ENCODE measurements at regions not wholly inside any gene's neighbourhood (a gene's known extent, or its start where the extent isn't known, plus 50 kb on each side); places are given as distances from the start of the nearest gene placed in this dataset.
"Not testable (repeated sequence)": the region's sequence is repeated elsewhere in the genome, so short reads cannot be mapped to it uniquely, and the experiment has no call there.

GRCh38 chr5:142400415-142400814, 75.6 kb upstream of the SPRY4 start:
- Histone ChIP-seq H3K4me2 (ENCODE audit: low read length) (no peak overlapping the region), H3K79me2 (ENCODE audit: low read length) (no peaks in the 10 kb centered on the region), H3K27ac (ENCODE audit: low read length) (no peak overlapping the region), H3K4me3 (ENCODE audit: low read length) (no peak overlapping the region), H3K36me3 (ENCODE audit: low read depth, low read length) (no peaks in the 10 kb centered on the region), H3F3A (ENCODE audit: low read length, unreplicated experiment) (no peaks in the 10 kb centered on the region), H3K9me3 (ENCODE audit: low read length) (no peaks in the 10 kb centered on the region), H4K20me1 (ENCODE audit: low read length) (no peaks in the 10 kb centered on the region), H3K9me2 (replicated peaks; ENCODE audit: low read length) (no peaks in the 10 kb centered on the region), H3K9ac (ENCODE audit: low read length) (no peak overlapping the region), H2AFZ (ENCODE audit: low read length) (no peak overlapping the region), H3K27me3 (ENCODE audit: low read length) (no peaks in the 10 kb centered on the region), H3K4me1 (ENCODE audit: insufficient read depth, low read length) (peaks cover 6% of the 10 kb centered on the region)
- intact Hi-C loops (cut with micrococcal nuclease) = no loop called here
- DNase-seq = no peak
- POLR2A ChIA-PET (ENCODE audit: unreplicated experiment) = no interaction called here
- BruUV-seq (replicated peaks) = no TSS peak
- TF ChIP-seq CTCF (conservative IDR thresholded peaks at IDR 0.05; ENCODE audit: low read depth, low read length) (no peak), EZH2 (IDR thresholded peaks at IDR 0.05; ENCODE audit: low read length, unreplicated experiment) (no peak), EZH2phosphoT487 (IDR thresholded peaks at IDR 0.05; ENCODE audit: borderline replicate concordance, low read length) (no peak)
- ATAC-seq = no peak
- CTCF ChIA-PET = interaction anchor here (1.4 kb wide), 1 partner anchor 148 kb away, joined by 5 read pairs; no protein-coding TSS in a partner anchor

GRCh38 chr5:142399891-142400290, 75.1 kb upstream of the SPRY4 start:
- Histone ChIP-seq H2AFZ (ENCODE audit: low read length) (no peak overlapping the region), H3K27ac (ENCODE audit: low read length) (no peak overlapping the region), H3K79me2 (ENCODE audit: low read length) (no peaks in the 10 kb centered on the region), H3K4me2 (ENCODE audit: low read length) (no peak overlapping the region), H3F3A (ENCODE audit: low read length, unreplicated experiment) (no peaks in the 10 kb centered on the region), H3K36me3 (ENCODE audit: low read depth, low read length) (no peaks in the 10 kb centered on the region), H3K9me3 (ENCODE audit: low read length) (no peaks in the 10 kb centered on the region), H3K4me3 (ENCODE audit: low read length) (no peak overlapping the region), H3K27me3 (ENCODE audit: low read length) (no peaks in the 10 kb centered on the region), H3K4me1 (ENCODE audit: insufficient read depth, low read length) (peaks cover 6% of the 10 kb centered on the region), H4K20me1 (ENCODE audit: low read length) (no peaks in the 10 kb centered on the region), H3K9me2 (replicated peaks; ENCODE audit: low read length) (no peaks in the 10 kb centered on the region), H3K9ac (ENCODE audit: low read length) (no peak overlapping the region)
- BruUV-seq (replicated peaks) = no TSS peak
- TF ChIP-seq CTCF (conservative IDR thresholded peaks at IDR 0.05; ENCODE audit: low read depth, low read length) = no peak
- TF ChIP-seq EZH2phosphoT487 (IDR thresholded peaks at IDR 0.05; ENCODE audit: borderline replicate concordance, low read length) = no peak
- no peak for TF ChIP-seq EZH2 (IDR thresholded peaks at IDR 0.05; ENCODE audit: low read length, unreplicated experiment)
- ChIA-PET CTCF (interaction anchor here (1.4 kb wide), 1 partner anchor 149 kb away, joined by 5 read pairs; no protein-coding TSS in a partner anchor), POLR2A (ENCODE audit: unreplicated experiment) (no interaction called here)
- intact Hi-C loops (cut with micrococcal nuclease) = no loop called here
- DNase-seq (peak; percentile 6), ATAC-seq (peak; percentile 37)

GRCh38 chr5:142398730-142399055, 73.9 kb upstream of the SPRY4 start:
- Histone ChIP-seq H4K20me1 (ENCODE audit: low read length) (no peaks in the 10 kb centered on the region), H3K4me3 (ENCODE audit: low read length) (no peak overlapping the region), H3K4me2 (ENCODE audit: low read length) (no peak overlapping the region), H3K27me3 (ENCODE audit: low read length) (no peaks in the 10 kb centered on the region), H2AFZ (ENCODE audit: low read length) (no peak overlapping the region), H3K36me3 (ENCODE audit: low read depth, low read length) (no peaks in the 10 kb centered on the region), H3K9me3 (ENCODE audit: low read length) (no peaks in the 10 kb centered on the region), H3K9ac (ENCODE audit: low read length) (no peak overlapping the region), H3K79me2 (ENCODE audit: low read length) (no peaks in the 10 kb centered on the region), H3K4me1 (ENCODE audit: insufficient read depth, low read length) (peaks cover under 1% of the 10 kb centered on the region), H3K27ac (ENCODE audit: low read length) (no peak overlapping the region), H3K9me2 (replicated peaks; ENCODE audit: low read length) (no peaks in the 10 kb centered on the region), H3F3A (ENCODE audit: low read length, unreplicated experiment) (no peaks in the 10 kb centered on the region)
- DNase-seq (no peak), ATAC-seq (no peak)
- intact Hi-C loops (cut with micrococcal nuclease) = no loop called here
- no TSS peak for BruUV-seq (replicated peaks)
- ChIA-PET CTCF (interaction anchor here (0.6 kb wide), 1 partner anchor 9 kb away, joined by 3 read pairs; no protein-coding TSS in a partner anchor), POLR2A (ENCODE audit: unreplicated experiment) (no interaction called here)
- TF ChIP-seq EZH2 (IDR thresholded peaks at IDR 0.05; ENCODE audit: low read length, unreplicated experiment) (no peak), EZH2phosphoT487 (IDR thresholded peaks at IDR 0.05; ENCODE audit: borderline replicate concordance, low read length) (no peak), CTCF (conservative IDR thresholded peaks at IDR 0.05; ENCODE audit: low read depth, low read length) (no peak)

- H3K4me3 ChIP-seq (ENCODE audit: low read length); H3K27me3 ChIP-seq (ENCODE audit: low read length); H4K20me1 ChIP-seq (ENCODE audit: low read length); H3F3A ChIP-seq (ENCODE audit: low read length, unreplicated experiment); H3K9me2 ChIP-seq (replicated peaks; ENCODE audit: low read length); H3K36me3 ChIP-seq (ENCODE audit: low read depth, low read length); H3K4me1 ChIP-seq (ENCODE audit: insufficient read depth, low read length); POLR2A ChIA-PET (ENCODE audit: unreplicated experiment); H3K9ac ChIP-seq (ENCODE audit: low read length); ATAC-seq; CTCF ChIA-PET; DNase-seq; intact Hi-C loops (cut with micrococcal nuclease); H3K79me2 ChIP-seq (ENCODE audit: low read length); H3K27ac ChIP-seq (ENCODE audit: low read length); BruUV-seq (replicated peaks); H3K4me2 ChIP-seq (ENCODE audit: low read length); H2AFZ ChIP-seq (ENCODE audit: low read length); H3K9me3 ChIP-seq (ENCODE audit: low read length): not testable (repeated sequence)
These were observed 73.3 kb upstream of the SPRY4 start for GRCh38 chr5:142398011-142398729.

All from PC-3 (cell line).